ENCODE measurements at regions not wholly inside any gene's neighbourhood (a gene's known extent, or its start where the extent isn't known, plus 50 kb on each side); places are given as distances from the start of the nearest gene placed in this dataset.

DNA sequence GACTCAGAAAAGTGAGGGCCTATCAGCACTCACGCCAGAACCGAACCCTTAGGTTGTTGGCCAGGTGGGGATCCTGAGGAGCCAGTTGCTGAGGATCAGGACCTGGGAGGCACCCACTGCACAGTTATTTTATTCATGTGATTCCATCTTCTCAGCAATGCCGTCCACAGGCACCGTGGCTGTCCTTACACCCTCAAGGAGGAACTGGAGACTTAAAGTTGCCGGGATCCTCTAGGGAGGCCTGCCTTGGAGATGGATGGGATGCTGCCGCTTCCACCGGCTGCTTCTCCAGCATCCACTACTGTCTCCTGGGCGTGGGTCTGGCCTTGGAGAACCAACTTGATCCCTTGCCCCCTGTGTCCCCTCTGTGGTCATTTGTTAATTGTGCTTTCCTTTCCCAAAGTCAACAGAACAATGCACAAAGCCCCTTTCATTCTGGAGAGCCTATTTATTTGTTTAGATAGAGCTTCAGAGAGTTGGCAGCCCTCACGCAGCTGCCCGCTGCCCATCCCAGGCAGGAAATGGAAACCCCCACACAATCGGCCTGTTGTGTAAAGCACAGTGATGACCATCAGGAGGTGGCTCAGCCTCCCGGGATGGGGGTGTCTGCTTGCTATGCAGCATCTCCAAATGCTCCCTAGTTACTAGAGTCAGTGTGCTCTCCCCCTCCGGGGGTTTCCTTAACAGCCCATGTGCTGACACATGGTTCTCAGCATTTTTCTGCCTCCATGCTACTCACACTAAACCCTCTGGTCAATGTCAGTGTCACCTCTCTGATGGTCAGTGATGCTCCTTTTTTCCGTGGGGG, 52.9 kb upstream of the IGFBP3 start:
- DNase-seq (ENCODE audit: extremely low read depth in 1 of 2, low read depth in 1 of 2) = no peak

DNA sequence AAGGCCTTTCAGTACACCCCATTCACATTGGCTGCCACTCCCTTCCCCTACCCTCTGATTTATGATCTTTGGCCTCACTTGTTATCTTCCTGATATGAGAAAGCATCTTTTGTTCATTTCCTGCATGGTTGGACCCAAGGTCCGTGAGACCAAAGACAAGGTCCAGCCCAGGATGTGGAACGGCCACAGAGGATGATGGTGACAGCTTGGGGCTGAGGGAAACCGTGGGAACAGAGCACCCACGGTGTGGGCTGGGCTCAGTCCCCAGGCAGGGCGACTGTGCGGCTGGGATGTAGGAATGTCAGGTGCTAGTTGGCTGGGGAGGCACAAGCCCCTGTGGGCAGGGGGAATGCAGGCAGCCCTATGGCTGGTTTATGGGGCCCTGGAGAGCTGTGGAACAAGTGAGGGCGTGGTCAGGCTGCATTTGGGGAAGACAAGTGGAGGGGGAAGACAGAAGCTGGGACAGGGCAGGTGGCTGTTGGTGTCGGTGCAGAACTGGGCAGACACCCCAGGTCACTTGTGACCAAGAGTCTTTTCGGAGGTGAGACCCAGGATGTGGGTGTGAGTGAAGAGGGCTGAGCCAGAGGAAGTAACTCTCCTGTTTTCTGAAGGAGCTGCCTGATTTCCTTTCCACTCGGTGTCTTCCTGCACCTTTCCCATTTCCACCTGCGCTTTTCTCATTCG, 51.7 kb upstream of the IGFBP3 start:
- DNase-seq (ENCODE audit: extremely low read depth in 1 of 2, low read depth in 1 of 2) = no peak

DNA sequence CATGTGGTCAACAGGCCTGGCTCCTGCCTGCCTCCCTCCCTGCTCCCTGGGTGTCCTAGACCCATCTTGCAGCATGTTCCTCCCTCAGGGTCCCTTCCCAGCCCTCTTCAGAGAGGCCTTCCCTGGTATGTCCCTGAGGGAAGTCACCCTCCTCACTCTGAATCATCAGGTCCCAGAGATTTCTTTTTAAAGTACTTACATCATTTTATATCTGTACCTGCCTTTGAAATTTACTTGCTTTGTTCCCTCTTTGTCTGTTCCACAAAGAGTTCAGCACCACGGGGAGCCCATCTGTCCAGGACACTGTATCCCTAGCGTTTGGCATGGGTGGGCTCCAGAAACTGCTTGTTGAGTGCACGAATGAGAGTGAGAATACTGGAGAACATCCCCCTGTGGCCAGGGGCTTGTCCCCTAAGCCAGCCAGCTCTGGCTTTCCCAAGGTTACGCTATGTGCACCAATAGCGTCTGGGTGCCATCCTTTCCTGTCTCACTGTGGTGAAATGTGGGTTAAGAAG, 50.6 kb upstream of the IGFBP3 start:
- no peak for DNase-seq (ENCODE audit: extremely low read depth in 1 of 2, low read depth in 1 of 2)

DNA sequence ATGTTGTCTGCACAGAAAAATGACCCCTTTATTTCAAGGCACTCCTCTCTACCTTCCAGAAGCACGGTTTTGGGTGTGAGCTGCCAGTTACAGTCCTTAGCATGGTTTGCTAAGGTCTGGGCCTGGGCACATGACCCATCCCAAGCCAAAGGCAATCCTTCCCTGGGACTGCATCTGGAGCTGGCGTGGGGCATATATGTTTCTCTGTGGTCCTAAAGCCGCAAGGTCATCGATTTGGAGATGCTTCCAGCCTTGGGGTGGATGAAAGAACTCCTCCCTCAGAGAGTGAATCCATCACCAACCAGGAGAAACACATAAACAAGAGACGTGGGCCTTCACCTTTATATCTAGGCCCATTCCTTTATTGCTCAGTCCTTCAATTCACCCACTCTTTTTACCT, 50.1 kb upstream of the IGFBP3 start:
- no peak for DNase-seq (ENCODE audit: extremely low read depth in 1 of 2, low read depth in 1 of 2)
